Activated T-cell treated with anti-CD3 and anti-CD28 coated beads, Interleukin-2, amount 50 U/mL, for 4 hours (primary cell): ENCODE measurements at regions not wholly inside any gene's neighbourhood (a gene's known extent, or its start where the extent isn't known, plus 50 kb on each side); places are given as distances from the start of the nearest gene placed in this dataset.
"Not testable (repeated sequence)": the region's sequence is repeated elsewhere in the genome, so short reads cannot be mapped to it uniquely, and the experiment has no call there.

Experiments
- ATAC-seq, 2 donors: fragments of 200-7000 bp; cut with Tn5 transposase; one replicate each; pipeline ENCODE4 v1.10.0; 2021
- DNase-seq: peaks from one replicate; pipeline ENCODE4 v3.0.0-alpha.2; 2020
- H3K27me3 Mint-ChIP-seq: one replicate; pipeline ENCODE4 v1.8.0; 2021; ENCODE audit warnings: low read depth, mixed read lengths
- H3K36me3 Mint-ChIP-seq: one replicate; pipeline ENCODE4 v1.8.0; 2022; ENCODE audit warnings: mixed read lengths; ENCODE audit not compliant: insufficient read depth
- H3K4me1 Mint-ChIP-seq: one replicate; pipeline ENCODE4 v1.8.0; 2021; ENCODE audit warnings: low read depth, mixed read lengths
- H3K4me3 Mint-ChIP-seq: one replicate; pipeline ENCODE4 v1.8.0; 2021; ENCODE audit warnings: mild to moderate bottlenecking, moderate library complexity, mixed read lengths
- H3K9me3 Mint-ChIP-seq: one replicate; pipeline ENCODE4 v1.8.0; 2021; ENCODE audit warnings: mixed read lengths

DNA sequence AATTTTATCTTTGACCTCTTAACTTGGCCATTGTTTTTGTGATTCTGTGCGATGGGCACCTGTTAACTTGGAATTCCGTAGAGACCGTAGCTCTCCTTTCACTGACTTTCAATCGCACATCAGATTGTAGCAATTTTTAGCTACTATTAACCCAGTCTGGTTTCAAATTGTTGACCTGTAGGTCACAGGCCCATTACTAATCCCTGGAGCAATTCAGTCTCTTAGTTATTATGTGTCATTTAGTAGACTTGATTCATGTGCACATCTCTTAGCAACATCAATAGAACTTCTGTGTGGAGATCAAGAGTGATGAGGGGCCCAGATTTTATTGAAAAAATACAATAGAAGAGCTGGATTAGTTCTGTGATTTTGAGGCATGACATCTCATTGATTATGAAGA is 549.6 kb upstream of the SLC10A2 start:
- no peaks in the 10 kb centered on the region for H3K36me3 Mint-ChIP-seq
- ATAC-seq (no peak), DNase-seq (no peak)
- H3K9me3 Mint-ChIP-seq: peaks cover 3% of the 10 kb centered on the region
- no peaks in the 10 kb centered on the region for H3K27me3 Mint-ChIP-seq
- no peak overlapping the region for H3K4me3 Mint-ChIP-seq
- no peaks in the 10 kb centered on the region for H3K4me1 Mint-ChIP-seq

DNA sequence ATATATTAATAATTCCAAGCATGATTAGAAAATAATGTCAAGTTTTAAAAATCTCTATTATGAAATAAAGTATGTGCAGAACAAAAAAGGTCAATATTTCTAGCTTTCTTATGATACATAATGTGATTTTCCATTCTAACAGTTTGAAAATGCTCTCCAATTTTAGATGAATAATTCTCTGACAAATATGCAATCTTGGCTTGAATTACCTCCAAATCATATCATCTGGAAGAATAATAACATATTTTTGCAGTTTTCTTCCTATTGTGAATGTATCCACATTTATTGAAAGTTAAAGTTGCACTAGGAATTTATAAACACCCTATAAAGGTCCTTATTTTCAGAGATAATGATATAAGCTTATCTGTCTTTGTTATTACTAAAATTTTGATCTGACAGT is 548.5 kb upstream of the SLC10A2 start:
- no peaks in the 10 kb centered on the region for H3K4me1 Mint-ChIP-seq
- H3K36me3 Mint-ChIP-seq: no peaks in the 10 kb centered on the region
- ATAC-seq (no peak), DNase-seq (no peak)
- H3K4me3 Mint-ChIP-seq: no peak overlapping the region
- H3K27me3 Mint-ChIP-seq: no peaks in the 10 kb centered on the region
- H3K9me3 Mint-ChIP-seq: peaks cover 8% of the 10 kb centered on the region

DNA sequence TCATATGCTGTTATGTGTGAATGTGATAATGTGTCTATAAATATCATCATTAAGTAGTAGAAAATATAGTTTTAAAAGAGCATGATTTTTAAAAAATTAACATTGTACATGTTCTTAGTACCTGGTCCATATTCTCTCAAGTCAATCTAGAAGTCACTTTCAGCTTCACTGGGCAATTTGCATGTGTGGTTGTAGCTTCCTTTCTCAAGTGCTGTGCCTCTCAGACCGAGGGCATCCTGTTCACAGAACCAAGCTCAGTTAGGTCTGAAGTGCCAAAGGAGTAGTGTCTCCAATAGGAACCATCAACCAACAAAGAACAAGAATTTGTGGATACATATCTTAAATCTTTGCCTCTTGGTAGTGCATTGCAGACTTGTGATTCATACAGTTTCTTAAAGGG is 541.8 kb upstream of the SLC10A2 start:
- no peak overlapping the region for H3K4me3 Mint-ChIP-seq
- no peaks in the 10 kb centered on the region for H3K4me1 Mint-ChIP-seq
- peaks cover 12% of the 10 kb centered on the region for H3K9me3 Mint-ChIP-seq
- ATAC-seq (no peak), DNase-seq (no peak)
- no peaks in the 10 kb centered on the region for H3K36me3 Mint-ChIP-seq
- H3K27me3 Mint-ChIP-seq: no peaks in the 10 kb centered on the region

GRCh38 chr13:103605546-103606326 is 539.5 kb upstream of the SLC10A2 start:
- no peaks in the 10 kb centered on the region for H3K4me1 Mint-ChIP-seq

DNA sequence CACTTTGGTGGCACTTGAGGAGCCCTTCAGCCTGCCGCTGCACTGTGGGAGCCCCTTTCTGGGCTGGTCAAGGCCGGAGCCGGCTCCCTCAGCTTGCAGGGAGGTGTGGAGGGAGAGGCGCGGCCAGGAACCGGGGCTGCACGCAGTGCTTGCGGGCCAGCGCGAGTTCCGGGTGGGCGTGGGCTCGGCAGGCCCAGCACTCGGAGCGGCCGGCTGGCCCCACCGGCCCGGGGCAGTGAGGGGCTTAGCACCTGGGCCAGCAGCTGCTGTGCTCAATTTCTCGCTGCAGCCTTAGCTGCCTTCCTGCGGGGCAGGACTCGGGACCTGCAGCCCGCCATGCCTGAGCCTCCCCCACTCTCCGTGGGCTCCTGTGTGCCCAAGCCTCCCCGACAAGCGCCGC is 533.7 kb upstream of the SLC10A2 start:
- not testable (repeated sequence) for H3K9me3 Mint-ChIP-seq, H3K4me3 Mint-ChIP-seq, H3K4me1 Mint-ChIP-seq, DNase-seq, ATAC-seq, H3K27me3 Mint-ChIP-seq, H3K36me3 Mint-ChIP-seq

More at GRCh38 chr13:103605546-103606326, 539.5 kb upstream of the SLC10A2 start:
- Mint-ChIP-seq H3K27me3 (no peaks in the 10 kb centered on the region), H3K36me3 (no peaks in the 10 kb centered on the region), H3K9me3 (peaks cover 15% of the 10 kb centered on the region), H3K4me3 (no peak overlapping the region)
- no peak for DNase-seq
- no peak for ATAC-seq

- no peaks in the 10 kb centered on the region for H3K27me3 Mint-ChIP-seq
- H3K36me3 Mint-ChIP-seq: no peaks in the 10 kb centered on the region
- no peaks in the 10 kb centered on the region for H3K4me1 Mint-ChIP-seq
- ATAC-seq (no peak), DNase-seq (no peak)
- peaks cover 10% of the 10 kb centered on the region for H3K9me3 Mint-ChIP-seq
- no peak overlapping the region for H3K4me3 Mint-ChIP-seq
Observed at GRCh38 chr13:103598671-103599070, 532.5 kb upstream of the SLC10A2 start.

DNA sequence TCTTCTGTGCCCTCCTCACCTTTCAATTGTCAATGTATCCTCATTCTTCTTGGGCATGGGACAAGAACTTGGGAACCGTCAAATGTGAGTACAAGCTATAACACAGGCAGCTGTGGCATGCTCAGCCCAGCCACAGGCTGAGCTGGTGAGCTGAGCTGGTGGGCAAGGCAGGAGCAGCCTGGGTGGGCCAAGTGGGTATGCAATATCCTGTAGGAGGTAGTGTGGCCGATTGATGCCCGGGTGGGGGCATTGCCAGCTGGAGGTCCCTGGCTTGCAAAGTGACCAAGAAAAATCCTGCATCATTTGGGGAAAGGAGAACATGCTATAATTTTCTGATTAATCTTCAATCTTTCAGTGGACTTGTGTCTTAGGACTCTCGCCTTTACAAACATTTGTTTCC is 507.2 kb upstream of the SLC10A2 start:
- Mint-ChIP-seq H3K36me3 (no peaks in the 10 kb centered on the region), H3K9me3 (peaks cover 15% of the 10 kb centered on the region), H3K4me3 (no peak overlapping the region), H3K27me3 (no peaks in the 10 kb centered on the region), H3K4me1 (no peaks in the 10 kb centered on the region)
- no peak for ATAC-seq
- no peak for DNase-seq

DNA sequence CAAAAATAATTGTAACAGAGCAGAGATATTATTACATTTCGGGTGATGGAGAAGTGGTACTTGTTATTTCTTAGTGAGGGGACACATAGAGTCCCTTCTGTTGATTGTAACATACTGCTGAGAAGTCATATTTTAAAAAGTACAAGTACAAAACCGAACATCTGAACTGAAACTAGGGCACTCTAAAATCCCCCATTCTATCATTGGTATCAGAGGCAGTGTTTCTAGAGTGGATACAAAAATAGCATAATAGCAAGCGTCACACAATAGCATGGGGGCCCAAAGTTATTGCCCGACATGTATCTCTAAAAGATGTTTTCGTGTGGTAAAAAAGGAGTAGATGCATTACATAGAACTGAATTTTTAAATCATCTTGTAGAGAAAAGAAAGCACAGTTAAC is 502.1 kb upstream of the SLC10A2 start:
- ATAC-seq (no peak), DNase-seq (no peak)
- Mint-ChIP-seq H3K27me3 (no peaks in the 10 kb centered on the region), H3K4me3 (no peak overlapping the region), H3K9me3 (peaks cover 19% of the 10 kb centered on the region), H3K36me3 (no peaks in the 10 kb centered on the region), H3K4me1 (no peaks in the 10 kb centered on the region)

DNA sequence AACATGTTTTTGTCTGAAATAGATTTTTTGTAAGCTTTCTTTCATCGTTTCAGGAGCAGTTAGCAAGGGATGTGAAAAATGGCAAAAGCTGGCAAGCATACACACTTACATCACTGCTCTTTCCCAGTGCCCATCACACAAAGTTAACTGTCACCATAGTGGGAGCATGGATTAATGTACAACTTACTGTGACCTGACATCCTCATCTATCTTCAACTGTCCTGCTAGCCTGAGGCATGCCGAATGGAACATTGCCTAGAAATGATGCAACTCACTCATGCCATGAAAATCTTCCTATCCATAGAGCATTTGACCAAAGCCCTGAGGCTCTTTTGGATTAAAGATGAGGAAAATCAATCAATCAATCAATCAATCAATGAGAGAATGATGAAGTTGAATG is 491.7 kb upstream of the SLC10A2 start:
- Mint-ChIP-seq H3K27me3 (no peaks in the 10 kb centered on the region), H3K4me1 (no peaks in the 10 kb centered on the region), H3K4me3 (no peak overlapping the region), H3K9me3 (peaks cover 10% of the 10 kb centered on the region), H3K36me3 (no peaks in the 10 kb centered on the region)
- ATAC-seq (no peak), DNase-seq (no peak)

- H3K27me3 Mint-ChIP-seq: no peaks in the 10 kb centered on the region
- no peak overlapping the region for H3K4me3 Mint-ChIP-seq
- H3K9me3 Mint-ChIP-seq: peaks cover 9% of the 10 kb centered on the region
- no peaks in the 10 kb centered on the region for H3K4me1 Mint-ChIP-seq
- no peaks in the 10 kb centered on the region for H3K36me3 Mint-ChIP-seq
- DNase-seq (no peak), ATAC-seq (no peak)
Observed at GRCh38 chr13:103556681-103557080, 490.5 kb upstream of the SLC10A2 start.

GRCh38 chr13:103547914-103548313 is 481.7 kb upstream of the SLC10A2 start:
- H3K36me3 Mint-ChIP-seq: no peaks in the 10 kb centered on the region
- no peaks in the 10 kb centered on the region for H3K4me1 Mint-ChIP-seq
- H3K9me3 Mint-ChIP-seq: peaks cover 30% of the 10 kb centered on the region
- no peaks in the 10 kb centered on the region for H3K27me3 Mint-ChIP-seq
- no peak for DNase-seq
- no peak overlapping the region for H3K4me3 Mint-ChIP-seq
- ATAC-seq: no peak

GRCh38 chr13:103546271-103546670 is 480.1 kb upstream of the SLC10A2 start:
- ATAC-seq: no peak
- Mint-ChIP-seq H3K27me3 (no peaks in the 10 kb centered on the region), H3K4me3 (no peak overlapping the region), H3K9me3 (peaks cover 36% of the 10 kb centered on the region), H3K36me3 (no peaks in the 10 kb centered on the region), H3K4me1 (no peaks in the 10 kb centered on the region)
- DNase-seq: no peak

GRCh38 chr13:103542648-103543047 is 476.4 kb upstream of the SLC10A2 start:
- no peaks in the 10 kb centered on the region for H3K27me3 Mint-ChIP-seq
- H3K36me3 Mint-ChIP-seq: no peaks in the 10 kb centered on the region
- ATAC-seq: no peak
- no peak overlapping the region for H3K4me3 Mint-ChIP-seq
- H3K4me1 Mint-ChIP-seq: no peaks in the 10 kb centered on the region
- no peak for DNase-seq
- H3K9me3 Mint-ChIP-seq: peaks cover 28% of the 10 kb centered on the region

GRCh38 chr13:103540382-103540765 is 474.2 kb upstream of the SLC10A2 start:
- H3K4me1 Mint-ChIP-seq: no peaks in the 10 kb centered on the region
- no peak for ATAC-seq
- H3K4me3 Mint-ChIP-seq: no peak overlapping the region
- H3K27me3 Mint-ChIP-seq: no peaks in the 10 kb centered on the region
- DNase-seq: no peak
- H3K36me3 Mint-ChIP-seq: no peaks in the 10 kb centered on the region
- peaks cover 24% of the 10 kb centered on the region for H3K9me3 Mint-ChIP-seq

- Mint-ChIP-seq H3K4me3 (no peak overlapping the region), H3K4me1 (no peaks in the 10 kb centered on the region), H3K27me3 (no peaks in the 10 kb centered on the region), H3K36me3 (no peaks in the 10 kb centered on the region), H3K9me3 (peaks cover 20% of the 10 kb centered on the region)
- no peak for ATAC-seq
- DNase-seq: no peak
Observed at GRCh38 chr13:103539721-103540381, 473.6 kb upstream of the SLC10A2 start.
